Left renal pelvis (tissue), 4 donors: ENCODE measurements at regions not wholly inside any gene's neighbourhood (a gene's known extent, or its start where the extent isn't known, plus 50 kb on each side); places are given as distances from the start of the nearest gene placed in this dataset.

Source experiments
- DNase-seq, 4 donors: peaks; one replicate each; pipeline ENCODE4 v3.0.0-alpha.2; 2013; ENCODE audit warnings: low read depth in 4 of 4, low spot score in 3 of 4

GRCh38 chr4:18285357-18285756, 263.8 kb upstream of the LCORL start:
- DNase-seq, result no peak

- no peak for DNase-seq
These were observed 256.7 kb upstream of the LCORL start for GRCh38 chr4:18278244-18278643.

- no peak for DNase-seq
These were observed 241.3 kb upstream of the LCORL start for GRCh38 chr4:18262832-18263231.

GRCh38 chr4:18252052-18252451, 230.5 kb upstream of the LCORL start:
- DNase-seq, result no peak

- no peak for DNase-seq
These were observed 229.0 kb upstream of the LCORL start for GRCh38 chr4:18250564-18250963.

GRCh38 chr4:18248611-18249010, 227.1 kb upstream of the LCORL start:
- no peak for DNase-seq

- DNase-seq, result no peak
These were observed 225.6 kb upstream of the LCORL start for GRCh38 chr4:18247189-18247588.

- DNase-seq, result no peak
These were observed 221.6 kb upstream of the LCORL start for GRCh38 chr4:18242919-18243693.

GRCh38 chr4:18241727-18242126, 220.2 kb upstream of the LCORL start:
- no peak for DNase-seq

GRCh38 chr4:18234108-18234507, 212.6 kb upstream of the LCORL start:
- no peak for DNase-seq

GRCh38 chr4:18231726-18232125, 210.2 kb upstream of the LCORL start:
- DNase-seq, result no peak

- DNase-seq, result no peak
These were observed 206.3 kb upstream of the LCORL start for GRCh38 chr4:18227880-18228279.

GRCh38 chr4:18214411-18215055, 193.0 kb upstream of the LCORL start:
- DNase-seq, result no peak

- DNase-seq, result no peak
These were observed 192.1 kb upstream of the LCORL start for GRCh38 chr4:18213576-18214198.

- DNase-seq, result no peak
These were observed 187.9 kb upstream of the LCORL start for GRCh38 chr4:18209448-18209847.

- DNase-seq, result no peak
These were observed 182.4 kb upstream of the LCORL start for GRCh38 chr4:18203966-18204365.

GRCh38 chr4:18202486-18202885, 180.9 kb upstream of the LCORL start:
- DNase-seq, result no peak

- DNase-seq, result no peak
These were observed 180.3 kb upstream of the LCORL start for GRCh38 chr4:18201885-18202284.

- no peak for DNase-seq
These were observed 177.1 kb upstream of the LCORL start for GRCh38 chr4:18198653-18199052.

- DNase-seq, result no peak
These were observed 175.9 kb upstream of the LCORL start for GRCh38 chr4:18197467-18197866.

GRCh38 chr4:18194278-18194677, 172.7 kb upstream of the LCORL start:
- no peak for DNase-seq

- DNase-seq, result no peak
These were observed 171.3 kb upstream of the LCORL start for GRCh38 chr4:18192901-18193300.
